ENCODE measurements at regions not wholly inside any gene's neighbourhood (a gene's known extent, or its start where the extent isn't known, plus 50 kb on each side); places are given as distances from the start of the nearest gene placed in this dataset.

DNA sequence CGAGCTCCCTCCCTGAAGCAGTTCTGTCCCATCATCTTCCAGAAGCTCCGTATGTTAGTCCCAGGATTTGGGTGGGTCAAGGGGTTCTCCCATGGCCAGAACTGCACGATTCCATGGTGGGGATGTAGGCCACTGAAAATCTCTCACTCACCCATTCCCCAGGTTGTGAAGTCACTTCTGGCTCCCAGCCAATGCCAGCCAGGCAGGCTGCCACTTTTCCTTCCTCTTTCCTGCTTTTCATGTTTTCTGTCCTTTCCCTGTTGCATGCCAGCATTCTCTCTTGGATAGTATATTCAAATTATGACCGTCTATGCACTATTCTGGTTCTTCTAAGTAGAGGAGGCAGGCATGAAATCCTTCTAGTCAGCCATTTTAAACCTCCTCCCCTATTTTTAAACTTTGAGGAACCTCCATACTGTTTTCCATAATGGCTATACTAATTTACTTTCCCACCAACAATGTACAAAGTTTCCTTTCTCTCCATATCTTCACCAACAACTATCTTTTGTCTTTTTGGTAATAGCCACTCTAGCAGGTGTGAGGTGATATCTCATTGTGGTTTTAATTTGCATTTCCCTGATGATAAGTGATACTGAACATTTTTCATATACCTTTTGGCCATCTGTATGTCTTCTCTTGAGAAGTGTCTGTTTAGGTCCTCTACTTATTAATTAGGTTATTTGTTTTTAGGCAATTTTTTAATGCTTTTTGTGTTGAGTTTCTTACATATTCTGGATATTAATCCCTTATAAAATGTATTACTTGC, 182.1 kb upstream of the TET2 start:
- DNase-seq (ENCODE audit: low read depth) = no peak

DNA sequence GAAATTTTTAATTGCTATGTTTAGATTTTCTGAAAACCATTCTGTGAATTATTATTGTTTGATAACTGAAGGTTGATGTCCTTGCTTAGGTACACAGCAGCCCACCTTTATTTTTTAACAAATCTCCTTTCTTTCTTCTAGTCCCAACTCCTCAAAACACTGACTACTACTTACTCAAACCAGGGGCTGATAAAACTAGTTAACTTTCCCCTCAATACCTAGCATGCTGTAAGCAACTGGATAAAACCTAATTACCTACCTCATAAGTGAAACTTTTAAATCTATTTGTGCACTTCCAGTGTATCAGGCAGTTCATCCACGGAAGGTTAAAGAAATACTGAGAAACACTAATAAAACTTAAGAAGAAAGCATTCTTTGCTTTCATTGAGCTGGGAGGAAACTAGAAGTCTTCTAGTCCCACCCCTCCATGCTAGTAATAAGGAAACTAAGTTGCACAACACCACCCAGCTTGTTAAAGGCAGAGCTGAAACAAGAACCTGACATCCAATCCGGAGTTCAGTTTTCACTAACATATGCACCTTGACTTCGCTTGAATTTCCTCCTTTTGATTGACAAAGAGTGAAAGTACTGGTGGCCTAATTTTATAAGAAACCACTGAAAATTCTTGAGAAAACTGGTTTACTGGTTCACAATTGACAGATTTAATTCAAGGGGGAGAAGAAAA, 180.2 kb upstream of the TET2 start:
- DNase-seq (ENCODE audit: low read depth) = no peak

DNA sequence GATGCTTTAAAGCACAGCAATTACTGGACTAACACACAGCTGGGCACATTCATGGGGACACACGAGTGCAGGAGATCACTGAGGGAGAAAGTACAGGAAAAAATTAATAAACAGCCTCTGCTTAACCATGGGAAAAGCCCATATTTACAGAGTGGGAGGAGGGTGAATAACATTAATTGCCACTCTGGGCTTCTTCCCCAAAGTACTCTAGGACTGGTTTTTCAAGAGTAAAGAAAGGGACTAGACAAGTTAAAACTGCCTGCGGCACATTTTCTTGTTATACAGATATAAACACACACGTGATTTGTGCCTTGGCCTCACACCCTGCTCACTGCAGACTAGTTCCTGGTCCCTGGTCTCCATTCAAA, 179.7 kb upstream of the TET2 start:
- no peak for DNase-seq (ENCODE audit: low read depth)

DNA sequence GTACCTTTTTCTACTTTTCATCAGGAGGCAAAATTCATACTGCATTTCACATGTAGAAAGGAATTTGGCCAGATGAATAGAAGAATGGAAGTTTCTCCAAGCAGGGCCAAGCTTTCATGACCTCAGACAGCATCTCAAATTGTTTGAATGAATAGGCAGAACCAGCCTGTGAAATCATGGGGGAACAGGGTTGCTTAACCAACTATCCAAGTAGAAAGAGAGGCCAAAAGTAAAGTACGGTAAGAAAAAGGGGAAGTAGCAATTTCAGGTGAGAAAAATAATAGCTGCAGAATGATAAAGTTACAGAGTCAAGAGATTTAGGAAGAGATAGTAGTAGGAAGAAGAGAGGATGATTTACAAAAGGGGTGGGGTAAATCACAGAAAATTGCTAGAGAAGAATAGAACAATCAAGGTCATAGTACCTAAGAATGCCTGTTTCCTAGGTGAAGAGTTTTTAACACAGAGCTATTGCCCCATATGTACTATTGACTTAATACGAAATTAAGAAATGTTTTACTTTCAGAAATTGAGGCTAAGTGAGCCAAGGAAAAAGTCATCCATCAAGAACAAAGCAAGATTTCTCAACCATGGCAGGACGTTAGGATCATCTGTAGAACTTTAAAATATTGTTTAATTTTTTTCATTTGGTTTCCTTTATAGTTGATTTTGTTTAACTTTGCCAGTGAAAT, 177.1 kb upstream of the TET2 start:
- DNase-seq (ENCODE audit: low read depth) = no peak

DNA sequence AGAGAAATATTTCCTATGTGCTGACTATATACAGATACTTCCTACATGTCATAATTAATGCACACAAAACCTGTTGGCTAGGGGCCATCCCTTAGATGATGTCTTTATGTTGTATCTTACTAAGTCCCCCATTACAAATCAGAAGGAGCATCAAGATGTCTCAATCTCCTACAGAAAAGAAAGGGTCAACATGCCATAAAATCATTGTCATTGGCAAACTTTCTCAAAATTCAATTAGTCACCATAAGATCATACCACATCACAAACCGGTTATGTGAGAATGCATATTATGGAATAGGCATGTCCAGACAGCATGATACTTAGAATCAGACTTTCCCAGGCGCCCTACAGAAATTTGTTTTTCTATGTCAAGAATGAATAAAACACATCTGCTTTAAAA, 175.2 kb upstream of the TET2 start:
- DNase-seq (ENCODE audit: low read depth) = no peak

DNA sequence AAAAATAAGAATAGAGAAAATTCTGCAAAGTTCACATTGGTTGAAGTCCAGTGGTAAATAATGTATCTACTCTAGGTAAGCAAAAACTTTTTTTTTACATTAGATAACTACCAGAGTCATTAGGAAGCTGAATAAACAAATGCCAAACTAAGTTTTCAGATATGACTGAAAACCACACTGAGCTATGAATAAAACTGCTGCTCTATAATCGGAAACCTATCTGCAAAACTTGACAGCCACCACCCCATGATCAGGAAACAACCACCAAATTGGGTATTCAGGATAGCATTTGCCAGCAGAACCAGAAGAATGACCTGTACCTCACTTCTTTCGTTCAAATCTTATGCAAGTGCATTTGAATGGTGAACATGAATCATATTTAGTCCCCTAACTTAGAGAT, 173.0 kb upstream of the TET2 start:
- no peak for DNase-seq (ENCODE audit: low read depth)

- DNase-seq (ENCODE audit: low read depth) = no peak
These were observed 171.1 kb upstream of the TET2 start for GRCh38 chr4:104975617-104976016.

- no peak for DNase-seq (ENCODE audit: low read depth)
These were observed 170.4 kb upstream of the TET2 start for GRCh38 chr4:104976262-104976661.

GRCh38 chr4:104979083-104979760, 167.5 kb upstream of the TET2 start:
- no peak for DNase-seq (ENCODE audit: low read depth)

- DNase-seq (ENCODE audit: low read depth) = no peak
These were observed 163.0 kb upstream of the TET2 start for GRCh38 chr4:104983615-104984179.

DNA sequence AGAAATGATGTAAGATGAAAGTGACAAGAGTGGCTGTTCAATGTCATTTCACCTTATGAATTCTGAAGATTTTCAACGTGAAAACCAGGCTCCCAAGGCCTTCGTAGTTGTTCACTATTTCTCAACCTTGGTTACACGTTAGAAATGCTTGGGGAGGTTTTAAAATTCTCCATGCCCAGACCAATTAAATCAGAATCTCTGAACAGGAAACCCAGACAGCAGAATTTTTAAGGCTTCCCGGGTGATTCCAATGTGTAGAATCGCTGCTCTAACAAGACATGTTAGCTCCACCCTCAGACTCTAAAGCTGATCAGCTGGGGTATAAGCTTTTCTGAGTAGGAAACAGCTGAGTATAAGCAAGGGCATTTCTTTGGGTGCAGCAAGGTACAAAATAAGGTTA, 160.4 kb upstream of the TET2 start:
- DNase-seq (ENCODE audit: low read depth) = no peak

- no peak for DNase-seq (ENCODE audit: low read depth)
These were observed 157.3 kb upstream of the TET2 start for GRCh38 chr4:104989371-104989770.

GRCh38 chr4:105002278-105002677, 144.4 kb upstream of the TET2 start:
- no peak for DNase-seq (ENCODE audit: low read depth)

GRCh38 chr4:105014234-105014633, 132.4 kb upstream of the TET2 start:
- no peak for DNase-seq (ENCODE audit: low read depth)

DNA sequence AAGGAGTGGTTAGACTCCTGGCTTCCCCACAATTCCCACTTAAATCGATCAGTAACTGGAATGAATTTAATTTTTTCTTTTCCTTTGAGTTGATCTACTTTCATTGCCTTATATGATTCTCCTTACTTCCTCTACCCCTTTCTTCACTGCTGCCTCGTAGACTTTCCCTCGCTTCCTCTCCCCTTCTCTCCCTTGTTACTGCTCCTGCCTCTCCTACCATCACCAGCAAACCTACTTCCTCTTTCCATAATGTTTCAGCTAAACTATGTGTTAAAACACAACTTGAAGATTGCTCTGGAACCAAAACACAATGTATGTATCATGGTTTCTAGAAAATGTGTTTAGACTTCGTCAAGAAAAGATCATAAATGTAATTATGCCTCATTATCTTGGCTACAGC, 132.0 kb upstream of the TET2 start:
- DNase-seq (ENCODE audit: low read depth) = no peak

- no peak for DNase-seq (ENCODE audit: low read depth)
These were observed 130.9 kb upstream of the TET2 start for GRCh38 chr4:105015750-105016149.

- no peak for DNase-seq (ENCODE audit: low read depth)
These were observed 123.6 kb upstream of the TET2 start for GRCh38 chr4:105022811-105023667.

GRCh38 chr4:105023668-105024055, 123.0 kb upstream of the TET2 start:
- no peak for DNase-seq (ENCODE audit: low read depth)

DNA sequence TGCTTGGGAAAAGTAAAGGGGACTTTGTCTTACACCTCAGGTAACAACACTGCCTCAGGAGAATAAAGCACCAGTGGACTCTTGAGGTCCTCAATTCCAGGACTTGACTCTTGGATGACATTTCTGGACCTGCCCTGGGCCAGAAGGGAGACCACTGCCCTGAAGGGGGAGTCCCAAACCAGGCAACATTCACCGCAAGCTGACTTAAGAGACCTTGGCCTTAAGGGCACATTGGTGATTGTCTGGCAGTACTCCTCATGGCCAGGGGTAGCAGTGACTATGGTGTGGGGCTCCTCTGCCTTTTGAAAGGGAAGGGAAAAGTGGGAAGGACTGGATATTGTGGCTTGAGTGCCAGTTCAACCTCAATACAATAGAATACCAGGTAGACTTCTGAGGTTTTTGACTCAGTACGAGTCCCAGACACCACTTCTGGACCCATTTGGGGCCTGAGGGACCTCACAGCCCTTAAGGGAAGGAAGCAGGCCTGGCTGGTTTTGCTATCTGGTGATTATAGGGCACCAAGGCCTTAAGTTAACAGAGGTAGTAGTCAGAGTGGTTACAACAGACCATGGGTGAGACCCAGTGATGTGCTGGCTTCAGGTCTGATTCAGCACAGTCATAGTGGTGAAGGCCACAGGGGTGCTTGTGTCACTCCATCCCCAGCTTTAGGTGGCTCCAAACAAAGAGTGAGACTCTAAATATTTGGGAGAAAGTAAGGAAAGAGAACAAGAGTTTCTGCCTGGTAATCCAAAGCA, 121.2 kb upstream of the TET2 start:
- no peak for DNase-seq (ENCODE audit: low read depth)

- no peak for DNase-seq (ENCODE audit: low read depth)
These were observed 109.7 kb upstream of the TET2 start for GRCh38 chr4:105036991-105037390.

DNA sequence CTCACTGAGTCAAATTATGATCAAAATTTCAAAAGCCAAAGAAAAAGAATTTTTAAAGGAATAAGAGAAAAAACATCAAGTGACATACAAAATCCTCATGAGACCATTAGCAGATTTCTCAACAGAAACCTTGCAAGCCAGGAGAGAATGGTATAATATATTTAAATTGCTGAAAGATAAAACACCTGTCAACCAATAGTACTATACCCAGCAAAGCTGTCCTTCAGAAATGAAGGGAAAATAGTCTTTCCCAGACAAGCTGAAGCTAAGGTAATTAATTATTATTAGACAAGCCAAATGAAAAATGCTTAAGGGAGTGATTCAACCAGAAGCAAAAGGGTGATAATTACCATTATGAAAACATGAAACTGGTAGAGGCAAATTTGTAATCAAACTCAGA, 104.2 kb upstream of the TET2 start:
- DNase-seq (ENCODE audit: low read depth) = no peak

Data from activated T-cell treated with anti-CD3 and anti-CD28 coated beads for 1 hour (primary cell).